GM21786 (cell line): ENCODE measurements at regions not wholly inside any gene's neighbourhood (a gene's known extent, or its start where the extent isn't known, plus 50 kb on each side); places are given as distances from the start of the nearest gene placed in this dataset.

Source experiments
- ATAC-seq: cut with Tn5 transposase; IDR thresholded peaks from one replicate; pipeline ENCODE4 v1.9.1; 2021; ENCODE audit not compliant: unreplicated experiment

GRCh38 chr14:96727073-96727472, 70.1 kb upstream of the VRK1 start:
- ATAC-seq = no peak

- ATAC-seq = no peak
Observed at GRCh38 chr14:96727491-96727890, 69.7 kb upstream of the VRK1 start.

GRCh38 chr14:96727980-96728717, 69.0 kb upstream of the VRK1 start:
- ATAC-seq = no peak

- no peak for ATAC-seq
Observed at GRCh38 chr14:96729889-96730288, 67.3 kb upstream of the VRK1 start.

- no peak for ATAC-seq
Observed at GRCh38 chr14:96730386-96730785, 66.8 kb upstream of the VRK1 start.

- no peak for ATAC-seq
Observed at GRCh38 chr14:96734076-96734622, 63.0 kb upstream of the VRK1 start.

GRCh38 chr14:96735526-96735925, 61.7 kb upstream of the VRK1 start:
- ATAC-seq = no peak

GRCh38 chr14:96736439-96736838, 60.7 kb upstream of the VRK1 start:
- no peak for ATAC-seq

GRCh38 chr14:96737881-96738280, 59.3 kb upstream of the VRK1 start:
- ATAC-seq = no peak

- no peak for ATAC-seq
Observed at GRCh38 chr14:96739200-96739910, 57.8 kb upstream of the VRK1 start.

GRCh38 chr14:96741151-96741977, 55.8 kb upstream of the VRK1 start:
- peak; percentile 66 for ATAC-seq

- no peak for ATAC-seq
Observed at GRCh38 chr14:96744262-96744661, 52.9 kb upstream of the VRK1 start.

GRCh38 chr14:96745500-96746051, 51.6 kb upstream of the VRK1 start:
- no peak for ATAC-seq

GRCh38 chr14:96746101-96746500, 51.1 kb upstream of the VRK1 start:
- no peak for ATAC-seq

- no peak for ATAC-seq
Observed at GRCh38 chr14:96747006-96747405, 50.2 kb upstream of the VRK1 start.
